NT2/D1 (cell line): ENCODE measurements at regions not wholly inside any gene's neighbourhood (a gene's known extent, or its start where the extent isn't known, plus 50 kb on each side); places are given as distances from the start of the nearest gene placed in this dataset.

Experiments used
- SUZ12 ChIP-seq: IDR thresholded peaks from 2 replicates; pipeline ENCODE4 v1.6.1; 2011; ENCODE audit not compliant: insufficient read length, insufficient read depth; ENCODE audit errors: extremely low read depth
- YY1 ChIP-seq: IDR thresholded peaks from 2 replicates; pipeline ENCODE4 v1.6.1; 2011; ENCODE audit not compliant: insufficient read length, insufficient read depth
- ZNF274 ChIP-seq: IDR thresholded peaks from 2 replicates; pipeline ENCODE4 v1.6.1; 2011; ENCODE audit warnings: mild to moderate bottlenecking, low read depth, low read length

DNA sequence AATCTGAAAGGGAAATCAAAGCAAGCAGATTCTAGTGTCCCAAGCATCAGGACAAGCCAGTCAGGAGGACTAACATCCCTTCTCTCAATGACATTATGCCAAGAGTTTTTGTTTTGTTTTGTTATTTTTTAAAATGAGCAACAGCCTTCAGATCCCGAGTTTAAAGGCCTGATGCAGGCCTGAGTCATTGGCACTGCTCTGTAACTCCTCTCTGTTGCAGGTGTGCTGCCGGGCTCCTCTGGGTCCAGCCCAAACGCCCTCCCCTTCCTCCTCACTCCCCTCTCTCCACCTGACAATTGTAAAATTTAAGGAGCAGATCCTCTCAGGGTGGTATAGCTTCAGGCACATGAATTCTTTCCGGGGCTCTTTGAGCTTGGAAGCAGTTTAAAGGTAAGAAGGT lies 502.0 kb downstream of the BMP2 start:
- TF ChIP-seq ZNF274 (no peak), SUZ12 (no peak), YY1 (no peak)
